HG03175 (cell line): ENCODE measurements at regions not wholly inside any gene's neighbourhood (a gene's known extent, or its start where the extent isn't known, plus 50 kb on each side); places are given as distances from the start of the nearest gene placed in this dataset.

Source experiments
- ATAC-seq: cut with Tn5 transposase; IDR thresholded peaks from one replicate; pipeline ENCODE4 v1.9.1; 2021; ENCODE audit warnings: mild to moderate bottlenecking, moderate library complexity; ENCODE audit not compliant: unreplicated experiment

DNA sequence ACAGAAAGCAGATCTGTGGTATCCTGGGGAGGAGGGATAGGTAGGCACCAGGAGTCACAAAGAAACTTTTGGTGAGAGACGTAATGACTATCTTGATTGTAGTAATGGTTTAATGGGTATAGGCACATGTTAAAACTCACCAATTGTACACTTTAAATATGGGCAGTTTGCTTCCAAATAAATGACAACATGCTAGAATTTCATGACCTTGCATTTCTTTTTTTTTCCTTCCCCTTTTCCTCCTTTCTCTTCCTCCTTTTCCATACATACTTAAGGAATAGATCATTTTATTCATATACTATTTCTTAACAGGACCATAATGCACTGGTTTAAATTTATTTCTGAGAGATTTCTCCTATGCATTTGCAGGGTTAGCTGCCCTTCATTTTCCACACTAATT is 341.8 kb downstream of the TMEM182 start:
- no peak for ATAC-seq

DNA sequence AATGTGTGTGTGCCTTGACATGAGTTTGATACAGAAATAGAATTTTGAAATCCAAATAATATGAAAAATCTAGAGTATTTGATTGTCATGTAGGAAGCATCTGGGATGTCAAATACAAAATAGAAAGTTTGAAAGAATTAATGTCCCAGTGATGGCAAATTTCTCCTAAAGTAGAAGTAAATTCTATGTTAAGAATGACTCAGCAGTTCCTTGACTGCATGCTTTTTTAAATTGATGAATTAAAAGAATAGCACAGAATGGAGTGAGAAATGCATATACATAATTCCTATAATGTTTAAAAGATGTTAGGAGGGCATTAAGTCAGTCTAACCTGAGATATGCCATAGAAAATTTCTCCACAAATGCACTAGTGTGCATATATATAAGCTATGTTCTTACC is 357.5 kb downstream of the TMEM182 start:
- no peak for ATAC-seq

DNA sequence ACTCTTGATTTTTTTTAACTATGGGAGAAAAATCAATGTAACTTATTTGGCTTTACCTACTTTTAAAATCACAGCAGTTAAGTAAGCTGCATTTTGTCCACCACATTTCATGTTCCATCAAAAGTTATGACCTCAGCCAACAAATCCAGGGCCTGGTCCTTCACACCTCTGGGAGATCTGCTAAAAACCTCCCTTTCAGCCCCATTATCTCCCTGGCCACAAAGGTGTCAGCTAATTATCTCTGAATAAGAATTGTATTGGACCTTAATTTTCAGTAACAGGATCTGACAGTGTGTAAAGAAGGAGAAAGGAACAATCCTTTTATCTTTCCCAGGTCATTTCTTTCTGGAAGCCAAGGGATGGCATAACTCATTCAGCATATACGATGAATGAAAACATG is 359.3 kb downstream of the TMEM182 start:
- no peak for ATAC-seq

DNA sequence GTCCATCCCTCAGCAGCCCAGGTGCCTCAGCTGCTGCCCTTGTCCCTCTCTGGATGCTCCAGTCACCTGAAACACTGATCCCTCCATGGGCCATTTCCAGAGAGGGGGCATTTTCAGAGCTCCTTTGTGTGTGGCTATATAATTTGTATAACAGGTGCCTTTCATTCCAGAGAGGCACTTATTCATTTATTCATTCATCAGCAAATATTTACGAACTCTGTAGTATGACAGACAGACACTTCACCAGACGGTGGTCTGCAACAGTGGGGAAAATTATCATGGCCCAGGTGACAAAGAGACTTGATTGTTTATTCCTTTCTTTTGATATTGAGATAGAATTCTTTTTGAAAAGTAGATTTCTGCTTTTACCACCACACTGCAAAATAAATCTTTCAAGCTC is 361.7 kb downstream of the TMEM182 start:
- ATAC-seq = no peak

DNA sequence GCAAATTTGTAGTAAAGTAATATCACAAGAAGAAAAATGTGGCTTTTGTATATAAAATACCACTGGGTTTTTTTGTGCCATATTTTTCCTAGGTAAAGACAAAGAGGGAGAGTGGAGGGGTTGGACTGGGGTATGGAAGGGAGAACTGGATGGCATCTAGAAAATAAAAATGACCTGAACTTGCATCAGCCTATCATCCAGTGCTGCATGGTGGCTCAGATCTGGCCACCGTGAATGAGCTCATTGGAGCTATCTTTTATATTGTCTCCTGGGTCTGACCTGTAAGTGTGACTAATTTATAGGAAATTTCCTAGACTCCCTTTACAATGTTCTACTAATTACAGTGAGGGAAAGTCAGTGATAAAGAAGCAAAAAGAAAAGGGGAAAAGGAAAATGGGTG is 369.0 kb downstream of the TMEM182 start:
- no peak for ATAC-seq

DNA sequence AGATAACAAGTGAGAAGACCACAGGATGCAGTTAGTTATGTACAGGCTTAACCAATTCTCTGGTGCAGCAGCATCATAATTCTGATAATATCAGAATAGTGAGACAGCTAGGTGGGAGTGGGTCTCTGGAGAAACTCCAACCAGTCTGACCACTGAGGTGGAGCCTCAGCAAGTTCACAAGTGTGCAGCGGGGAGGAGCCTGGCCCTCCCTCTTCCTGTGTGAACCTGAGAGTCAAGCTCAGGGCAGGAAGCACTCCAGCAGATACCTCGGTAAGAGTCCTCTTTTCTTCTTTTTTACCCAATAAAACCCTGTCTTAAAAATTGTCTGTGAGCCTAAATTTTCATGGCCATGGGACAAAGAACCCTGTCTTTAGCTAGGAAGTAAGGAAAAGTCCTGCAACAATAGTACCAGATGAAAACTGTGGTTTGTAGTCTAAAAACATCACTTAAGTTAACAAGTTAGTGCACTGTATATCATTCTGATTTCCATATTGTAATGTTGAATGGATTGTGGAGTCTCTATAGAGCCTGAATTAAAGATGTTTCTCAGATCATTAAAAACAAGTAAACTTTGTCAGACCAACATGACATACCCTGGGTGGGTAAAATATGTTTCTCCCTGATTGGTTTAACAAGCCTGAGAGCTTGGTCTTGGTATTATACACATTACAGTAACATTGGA is 370.8 kb downstream of the TMEM182 start:
- peak; percentile 99 for ATAC-seq

DNA sequence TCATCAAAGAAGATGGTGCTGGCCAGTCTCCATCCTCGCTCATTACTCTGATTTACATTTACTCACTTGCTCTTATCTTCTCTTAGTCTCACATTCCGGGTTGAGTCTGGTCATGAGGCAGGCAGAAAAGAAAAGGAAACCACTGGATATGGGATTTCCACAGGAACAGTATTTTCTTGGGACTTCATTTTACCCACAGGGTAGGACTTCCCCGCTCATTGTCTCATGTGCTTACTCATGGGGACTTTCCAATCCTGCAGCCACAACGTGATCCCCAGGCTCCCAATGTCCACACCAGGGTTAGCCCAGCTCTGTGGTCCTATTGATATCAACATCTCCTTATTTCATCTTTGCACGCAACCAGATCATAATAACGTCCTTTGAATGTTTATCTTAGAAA is 373.8 kb downstream of the TMEM182 start:
- ATAC-seq = no peak

DNA sequence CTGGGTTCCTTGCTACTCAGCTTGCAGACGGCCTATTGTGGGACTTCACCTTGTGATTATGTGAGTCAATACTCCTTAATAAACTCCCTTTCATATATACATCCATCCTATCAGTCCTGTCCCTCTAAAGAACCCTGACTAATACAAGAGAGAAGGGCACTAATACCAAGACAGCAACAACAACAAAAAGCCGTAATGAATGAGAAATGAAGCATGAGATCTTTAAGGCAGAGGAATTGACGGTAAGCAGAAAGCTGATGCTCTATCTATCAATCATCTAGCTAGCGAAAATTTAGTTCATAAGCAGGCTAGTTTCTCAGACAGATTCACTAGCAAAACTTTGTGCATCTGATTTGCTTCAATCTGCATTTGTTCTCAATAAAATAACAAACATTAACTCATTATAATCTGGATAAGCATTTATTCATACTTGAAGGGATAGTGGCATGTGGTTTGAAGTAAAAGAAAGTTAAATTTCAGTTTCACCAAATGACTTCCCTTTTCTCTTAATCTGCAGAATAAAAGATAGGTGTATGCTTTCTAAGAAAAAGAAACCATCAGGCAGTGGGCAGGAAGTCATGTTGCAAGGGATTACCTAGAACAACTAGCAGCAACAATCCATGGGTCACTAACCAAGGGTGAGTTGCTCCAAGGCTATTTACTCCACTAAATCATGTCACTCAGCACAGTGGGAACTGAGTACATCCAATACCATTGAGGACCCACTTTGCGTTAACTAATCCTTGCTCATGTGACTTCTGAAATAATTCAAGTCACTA is 376.5 kb downstream of the TMEM182 start:
- peak; percentile 74 for ATAC-seq

DNA sequence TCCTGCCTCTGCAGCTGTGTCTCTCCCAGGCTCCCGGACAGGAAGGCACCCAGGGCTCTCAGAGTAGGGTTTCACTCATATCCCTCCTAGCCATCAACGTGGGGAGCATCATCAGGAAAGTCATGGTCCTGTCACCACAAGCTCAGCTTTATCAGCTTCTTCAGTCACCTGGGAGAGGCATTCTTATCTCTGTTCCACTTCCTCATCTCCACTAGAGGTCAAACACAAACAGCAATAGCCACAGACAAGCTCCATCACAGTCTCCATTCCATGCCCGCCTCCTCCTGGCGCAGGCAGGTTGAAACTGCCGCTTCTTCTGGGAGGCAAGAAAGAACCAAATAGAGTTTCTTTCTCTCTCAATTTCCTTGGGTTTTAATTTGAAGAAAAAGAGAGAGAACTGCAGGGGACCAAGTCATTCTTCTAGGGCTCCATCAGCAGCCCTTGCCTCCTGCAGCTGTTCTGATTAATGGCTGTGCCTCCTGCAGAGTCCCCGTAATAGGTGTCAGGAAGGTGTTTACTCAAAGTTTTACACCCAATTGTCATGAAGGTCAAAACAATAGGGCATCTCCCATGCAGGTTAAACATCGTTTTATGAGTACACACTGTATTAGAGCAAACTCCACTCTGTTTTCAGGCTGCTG is 377.9 kb downstream of the TMEM182 start:
- no peak for ATAC-seq

DNA sequence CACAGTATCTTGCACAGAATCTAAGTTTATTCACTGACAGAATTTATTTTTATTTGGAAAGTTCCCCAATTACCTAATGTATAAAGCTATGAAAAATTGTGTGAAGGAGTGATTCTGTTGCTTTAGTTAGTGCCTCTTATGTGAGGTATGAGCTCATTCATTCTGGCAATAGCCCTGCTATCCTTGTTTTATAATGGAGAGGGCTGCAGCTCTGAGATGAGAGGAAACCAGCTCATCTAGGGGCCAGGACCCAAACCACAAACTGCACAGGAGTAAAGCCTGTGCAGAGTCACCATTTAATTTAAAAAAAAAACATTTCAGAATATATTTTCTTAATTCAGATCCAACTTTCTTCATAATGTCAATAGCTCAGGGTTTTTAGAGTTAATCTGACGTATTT is 383.0 kb downstream of the TMEM182 start:
- no peak for ATAC-seq

DNA sequence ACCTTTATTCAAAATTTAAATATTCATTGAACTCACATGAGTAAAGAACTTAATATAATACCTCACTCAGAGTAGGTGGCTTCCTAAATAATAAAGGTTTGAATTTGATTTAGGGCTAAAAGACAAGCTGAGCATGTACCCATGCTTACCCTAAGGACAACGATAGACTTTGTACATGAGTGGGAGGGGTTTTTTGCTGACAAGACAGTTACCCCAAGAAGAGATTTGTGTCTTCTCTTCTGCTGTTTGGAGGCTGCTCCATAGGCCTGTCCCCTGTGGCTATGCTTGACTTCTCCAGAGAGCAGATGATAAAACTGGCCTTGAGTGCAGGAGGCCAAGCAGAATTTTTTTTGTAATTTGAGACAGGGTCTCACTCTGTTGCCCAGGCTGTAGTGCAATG is 383.9 kb downstream of the TMEM182 start:
- no peak for ATAC-seq

DNA sequence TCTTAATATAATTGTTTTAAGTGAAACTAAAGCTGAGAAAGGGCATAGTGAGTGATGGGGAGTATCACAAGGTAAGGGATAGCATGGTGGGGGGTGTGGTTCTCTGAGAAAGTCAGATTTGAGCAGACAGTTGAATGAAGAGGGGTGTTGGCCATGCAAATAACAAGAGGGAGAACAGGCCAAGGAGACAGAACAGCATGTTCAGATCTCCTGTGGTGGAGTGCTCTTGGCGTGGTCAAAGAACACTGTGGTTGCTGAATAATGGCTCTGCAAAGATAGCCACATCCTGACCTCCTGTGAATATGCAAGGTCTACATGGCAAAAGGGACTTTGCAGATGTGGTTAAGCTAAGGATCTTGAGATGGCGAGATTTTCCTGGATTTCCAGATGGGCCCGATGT is 389.2 kb downstream of the TMEM182 start:
- no peak for ATAC-seq

DNA sequence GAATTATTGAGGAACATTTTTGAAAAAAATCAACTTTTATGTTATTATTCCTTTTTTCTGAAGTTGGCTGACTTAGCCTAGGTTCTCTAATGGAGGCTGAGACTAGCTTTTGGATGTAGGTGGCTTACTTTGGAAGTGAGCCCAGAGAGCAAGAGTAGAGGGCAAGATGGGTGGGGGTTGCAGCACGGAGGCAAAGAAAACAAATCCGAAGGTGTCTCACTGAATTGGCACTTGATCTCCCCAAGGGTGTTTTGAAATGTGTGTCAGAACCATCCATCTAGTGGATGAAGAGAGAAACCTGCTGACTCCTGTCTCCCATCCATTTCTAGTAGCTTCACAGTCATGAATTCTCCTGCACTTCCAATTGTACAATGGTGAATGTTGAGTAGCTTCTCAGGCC is 390.7 kb downstream of the TMEM182 start:
- ATAC-seq = no peak

DNA sequence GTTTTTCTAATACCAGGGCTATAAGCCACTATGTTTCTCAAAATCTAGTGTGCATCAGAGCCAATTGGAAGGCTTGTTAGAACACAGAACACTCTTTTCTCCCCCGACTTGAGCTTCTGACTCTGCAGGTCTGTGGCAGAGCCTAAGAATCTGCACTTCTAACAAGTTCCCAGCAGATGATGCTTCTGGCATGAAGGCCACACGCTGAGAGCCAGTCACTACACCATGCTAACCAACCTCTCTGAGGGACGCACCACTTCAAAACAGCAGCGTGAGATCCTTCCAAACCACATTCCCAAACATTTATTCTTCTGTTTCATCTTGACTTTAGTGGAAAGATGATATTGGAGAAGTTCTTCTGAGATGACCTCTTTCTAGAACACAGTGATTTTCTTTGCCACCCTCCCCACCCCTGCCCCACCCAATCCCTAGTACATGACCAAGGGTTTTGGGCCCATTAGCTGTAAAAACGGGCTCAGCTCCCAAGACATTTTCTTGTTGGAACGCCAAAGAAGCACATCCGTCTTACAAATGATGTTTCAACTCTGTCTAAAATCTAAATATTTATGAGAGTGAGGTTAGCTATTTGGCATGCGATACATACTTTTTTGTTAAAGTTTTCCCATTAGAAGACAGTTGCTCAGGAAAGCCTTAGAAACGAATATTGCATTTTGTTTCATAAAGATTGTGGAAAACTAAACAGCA is 391.9 kb downstream of the TMEM182 start:
- ATAC-seq = no peak

DNA sequence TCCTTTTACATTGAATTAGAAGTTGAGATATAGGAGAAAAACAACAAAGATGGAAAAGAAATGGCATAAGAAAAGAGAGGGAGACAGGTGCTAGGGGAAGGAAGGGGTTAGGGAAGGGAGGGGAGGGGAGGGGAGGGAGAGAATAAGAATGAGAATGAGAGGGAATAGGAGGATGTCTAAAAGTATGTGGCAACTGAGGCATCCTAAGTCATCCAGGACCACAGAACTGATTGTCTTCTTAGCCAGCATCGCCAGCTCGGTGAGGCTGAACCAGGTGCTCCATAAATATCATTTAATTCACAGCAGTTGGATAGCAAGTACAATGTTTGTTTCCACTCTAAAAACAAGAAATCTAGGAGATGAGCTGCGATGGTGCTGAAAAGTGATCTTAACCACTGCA is 393.5 kb downstream of the TMEM182 start:
- ATAC-seq = no peak

DNA sequence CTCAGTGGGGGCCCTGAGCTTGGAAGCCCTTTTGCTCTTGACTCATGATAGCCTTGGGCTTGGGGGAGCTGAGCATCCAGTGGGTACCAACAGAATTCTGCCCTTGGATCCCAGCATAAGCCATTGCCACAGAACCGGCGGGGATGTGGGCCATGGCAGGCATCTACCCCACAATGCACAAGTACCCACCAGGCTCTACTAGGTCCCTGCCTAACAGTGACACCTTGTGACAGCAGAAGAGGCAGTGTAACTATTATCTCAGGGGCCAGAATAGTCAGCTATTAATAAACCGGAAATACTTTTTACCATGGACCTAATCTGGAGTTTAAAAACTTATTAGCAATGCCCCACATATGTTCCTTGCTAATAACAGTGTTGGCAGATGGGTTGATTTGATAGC is 397.2 kb downstream of the TMEM182 start:
- no peak for ATAC-seq

DNA sequence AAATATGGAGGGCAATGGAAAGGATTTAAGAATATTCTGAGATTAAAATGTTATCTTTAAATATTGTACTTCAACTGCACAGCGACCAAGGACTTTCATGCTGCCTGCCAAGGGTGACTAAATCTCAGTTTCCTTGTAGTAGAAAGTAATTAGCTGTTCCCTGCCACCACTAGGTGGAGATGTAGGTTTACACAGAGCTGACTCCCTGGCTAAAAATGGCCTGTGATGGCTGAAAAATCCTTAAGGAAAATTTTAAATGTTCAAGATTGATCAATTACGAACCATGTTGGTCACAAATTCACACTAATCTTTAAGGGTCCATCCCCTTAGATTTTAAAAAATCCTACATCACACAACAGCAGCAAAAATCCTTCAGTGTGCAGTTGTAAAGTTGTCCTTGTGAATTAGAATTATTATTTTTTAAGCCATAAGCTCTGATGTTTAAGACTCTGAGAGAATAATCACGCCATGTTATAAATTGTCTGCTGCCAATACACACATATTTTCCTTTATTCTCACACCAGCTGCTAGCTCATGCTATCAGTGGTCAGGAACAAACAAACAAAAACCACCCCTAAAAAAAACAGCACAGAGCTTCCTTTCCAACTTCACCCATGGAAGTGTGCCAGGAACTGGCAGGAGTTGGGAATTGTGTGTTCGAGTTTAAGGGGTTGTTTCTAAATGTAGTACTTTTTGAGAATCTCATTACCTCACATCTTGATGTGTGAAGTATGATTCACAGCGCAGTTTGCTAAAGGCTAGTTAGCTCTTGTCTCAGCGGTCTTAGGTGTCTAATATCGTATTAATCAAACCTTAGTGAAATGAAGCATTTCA is 399.8 kb downstream of the TMEM182 start:
- ATAC-seq = peak; percentile 73

DNA sequence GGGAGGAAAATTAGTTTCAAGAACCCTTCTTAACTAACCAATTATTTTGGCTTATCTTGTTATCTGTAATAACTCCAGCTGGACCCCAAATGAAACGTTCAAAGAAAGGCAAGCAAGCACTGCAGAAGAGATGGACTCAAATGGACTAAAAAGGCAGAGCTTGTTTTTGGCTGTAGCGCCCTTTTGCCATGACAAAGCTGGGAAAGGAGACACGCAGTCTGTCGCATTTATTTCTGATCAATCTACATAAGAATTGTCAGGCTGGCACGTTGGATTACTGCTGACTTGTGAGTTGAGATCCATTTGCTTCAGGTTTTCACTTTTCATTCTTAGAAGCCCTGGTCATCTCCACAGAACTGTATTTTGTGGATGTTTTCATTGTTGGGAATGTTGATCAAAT is 402.9 kb downstream of the TMEM182 start:
- ATAC-seq = no peak

DNA sequence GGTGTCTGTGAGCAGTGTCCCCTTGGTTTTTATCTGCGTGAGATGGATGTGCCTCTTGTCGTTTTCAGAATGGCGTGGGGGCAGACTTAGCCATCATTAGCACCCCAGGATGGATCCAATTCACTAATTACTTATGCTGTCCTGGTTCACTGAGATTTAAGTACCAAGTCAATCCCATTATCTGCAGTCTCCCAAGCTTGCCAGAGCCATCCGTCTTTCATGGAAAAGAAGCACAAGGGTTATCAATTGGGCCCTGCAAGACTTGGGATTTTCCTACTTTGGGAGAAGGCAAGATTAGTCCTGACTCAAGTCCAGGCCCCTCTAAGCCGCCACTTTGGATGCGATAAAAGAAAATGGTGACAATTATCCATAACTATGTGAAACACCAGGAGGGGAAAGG is 404.0 kb downstream of the TMEM182 start:
- no peak for ATAC-seq

DNA sequence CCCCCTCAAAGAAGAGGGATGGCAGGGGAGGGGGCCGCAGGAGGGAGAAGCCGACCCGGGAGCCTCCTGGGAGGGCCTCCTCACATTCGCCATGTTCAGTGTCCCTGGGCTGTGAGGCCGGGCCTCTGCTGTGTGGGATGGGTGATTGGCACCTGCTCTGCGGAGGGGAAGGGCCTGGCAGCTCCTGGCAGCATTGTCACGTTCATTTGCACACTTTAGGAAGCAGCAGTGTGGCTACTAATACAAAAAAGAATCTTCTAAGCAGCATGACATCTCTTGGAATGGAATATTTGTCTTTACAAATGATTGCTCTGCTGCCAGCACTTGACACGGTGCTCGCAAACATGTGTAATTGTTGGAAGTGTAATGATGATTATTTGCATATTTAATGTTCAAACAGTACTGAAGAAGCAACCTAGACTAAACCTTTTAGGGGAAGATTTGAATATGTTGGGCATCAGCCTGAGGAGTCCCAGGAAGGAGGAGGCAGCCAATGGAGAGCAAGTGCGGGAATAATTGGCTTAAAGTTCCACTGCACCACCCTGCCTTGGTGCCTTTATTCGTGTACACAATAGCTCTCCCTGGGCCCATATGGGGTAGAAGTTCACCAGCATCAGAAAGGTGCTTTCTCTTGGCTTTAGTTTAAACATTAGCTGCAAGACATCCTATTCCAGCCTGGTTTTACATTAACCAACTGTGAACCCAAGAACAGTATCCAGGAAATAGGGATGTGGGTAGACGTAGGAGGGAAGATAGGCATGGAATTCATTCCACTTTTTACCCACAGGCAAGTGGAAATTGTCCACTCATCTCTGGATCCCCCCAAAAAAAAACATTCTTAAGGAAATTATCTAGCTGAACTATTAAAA is 404.9 kb downstream of the TMEM182 start:
- ATAC-seq = no peak
